HG03196 (cell line): ENCODE measurements at regions not wholly inside any gene's neighbourhood (a gene's known extent, or its start where the extent isn't known, plus 50 kb on each side); places are given as distances from the start of the nearest gene placed in this dataset.

ENCODE experiments used
- ATAC-seq: cut with Tn5 transposase; IDR thresholded peaks from one replicate; pipeline ENCODE4 v1.9.1; 2021; ENCODE audit not compliant: unreplicated experiment

GRCh38 chr2:12300019-12300602 lies 416.6 kb upstream of the TRIB2 start:
- no peak for ATAC-seq

- ATAC-seq, result no peak
Observed at GRCh38 chr2:12300927-12301326, 415.8 kb upstream of the TRIB2 start.

GRCh38 chr2:12302140-12302539 lies 414.6 kb upstream of the TRIB2 start:
- ATAC-seq, result no peak

- ATAC-seq, result no peak
Observed at GRCh38 chr2:12302691-12303090, 414.0 kb upstream of the TRIB2 start.

- ATAC-seq, result no peak
Observed at GRCh38 chr2:12303181-12304030, 413.3 kb upstream of the TRIB2 start.

GRCh38 chr2:12304564-12305171 lies 412.1 kb upstream of the TRIB2 start:
- no peak for ATAC-seq

- ATAC-seq, result no peak
Observed at GRCh38 chr2:12305931-12306330, 410.8 kb upstream of the TRIB2 start.

- ATAC-seq, result no peak
Observed at GRCh38 chr2:12310399-12310798, 406.3 kb upstream of the TRIB2 start.

- ATAC-seq, result no peak
Observed at GRCh38 chr2:12313445-12314126, 403.1 kb upstream of the TRIB2 start.

GRCh38 chr2:12314127-12314760 lies 402.5 kb upstream of the TRIB2 start:
- no peak for ATAC-seq

GRCh38 chr2:12315224-12315623 lies 401.5 kb upstream of the TRIB2 start:
- no peak for ATAC-seq

- ATAC-seq, result no peak
Observed at GRCh38 chr2:12316476-12316875, 400.3 kb upstream of the TRIB2 start.

GRCh38 chr2:12317286-12317685 lies 399.4 kb upstream of the TRIB2 start:
- no peak for ATAC-seq

- no peak for ATAC-seq
Observed at GRCh38 chr2:12317814-12318426, 398.8 kb upstream of the TRIB2 start.

GRCh38 chr2:12318427-12319057 lies 398.2 kb upstream of the TRIB2 start:
- ATAC-seq, result no peak

GRCh38 chr2:12320027-12320734 lies 396.6 kb upstream of the TRIB2 start:
- ATAC-seq, result no peak

GRCh38 chr2:12320991-12321641 lies 395.6 kb upstream of the TRIB2 start:
- ATAC-seq, result no peak

GRCh38 chr2:12321886-12322285 lies 394.9 kb upstream of the TRIB2 start:
- ATAC-seq, result no peak

- no peak for ATAC-seq
Observed at GRCh38 chr2:12325806-12326205, 390.9 kb upstream of the TRIB2 start.
